ENCODE measurements at regions not wholly inside any gene's neighbourhood (a gene's known extent, or its start where the extent isn't known, plus 50 kb on each side); places are given as distances from the start of the nearest gene placed in this dataset.

- H3K9me3 ChIP-seq (ENCODE audit: insufficient read depth, low read length) = no peaks in the 10 kb centered on the region
- H3K27me3 ChIP-seq (ENCODE audit: low read length) = no peaks in the 10 kb centered on the region
- no peaks in the 10 kb centered on the region for H3K79me2 ChIP-seq (ENCODE audit: insufficient read depth, low read length)
- H3K9me2 ChIP-seq (replicated peaks; ENCODE audit: insufficient read depth, low read length) = no peaks in the 10 kb centered on the region
- no peak overlapping the region for H3K4me2 ChIP-seq (ENCODE audit: low read depth, low read length, poor library complexity, severe bottlenecking)
- no peak overlapping the region for H2AFZ ChIP-seq (ENCODE audit: low read depth, low read length, severe bottlenecking)
- H3K36me3 ChIP-seq (ENCODE audit: low read length) = no peaks in the 10 kb centered on the region
- no peaks in the 10 kb centered on the region for H4K20me1 ChIP-seq (ENCODE audit: low read depth, low read length)
- no peaks in the 10 kb centered on the region for H3F3A ChIP-seq (ENCODE audit: insufficient read depth)
- no peak overlapping the region for H3K27ac ChIP-seq (ENCODE audit: low read depth, low read length)
- H3K4me3 ChIP-seq (ENCODE audit: insufficient read depth, low read length, poor library complexity, severe bottlenecking) = no peak overlapping the region
- H3K9ac ChIP-seq (ENCODE audit: low read length) = no peak overlapping the region
- TF ChIP-seq, protein P1, sequence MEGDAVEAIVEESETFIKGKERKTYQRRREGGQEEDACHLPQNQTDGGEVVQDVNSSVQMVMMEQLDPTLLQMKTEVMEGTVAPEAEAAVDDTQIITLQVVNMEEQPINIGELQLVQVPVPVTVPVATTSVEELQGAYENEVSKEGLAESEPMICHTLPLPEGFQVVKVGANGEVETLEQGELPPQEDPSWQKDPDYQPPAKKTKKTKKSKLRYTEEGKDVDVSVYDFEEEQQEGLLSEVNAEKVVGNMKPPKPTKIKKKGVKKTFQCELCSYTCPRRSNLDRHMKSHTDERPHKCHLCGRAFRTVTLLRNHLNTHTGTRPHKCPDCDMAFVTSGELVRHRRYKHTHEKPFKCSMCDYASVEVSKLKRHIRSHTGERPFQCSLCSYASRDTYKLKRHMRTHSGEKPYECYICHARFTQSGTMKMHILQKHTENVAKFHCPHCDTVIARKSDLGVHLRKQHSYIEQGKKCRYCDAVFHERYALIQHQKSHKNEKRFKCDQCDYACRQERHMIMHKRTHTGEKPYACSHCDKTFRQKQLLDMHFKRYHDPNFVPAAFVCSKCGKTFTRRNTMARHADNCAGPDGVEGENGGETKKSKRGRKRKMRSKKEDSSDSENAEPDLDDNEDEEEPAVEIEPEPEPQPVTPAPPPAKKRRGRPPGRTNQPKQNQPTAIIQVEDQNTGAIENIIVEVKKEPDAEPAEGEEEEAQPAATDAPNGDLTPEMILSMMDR (IDR thresholded peaks at IDR 0.05; ENCODE audit: insufficient read depth, low read length, poor library complexity, severe bottlenecking) = no peak
- TF ChIP-seq EZH2phosphoT487 (conservative IDR thresholded peaks at IDR 0.05; ENCODE audit: low read length) = no peak
These were observed 54.1 kb upstream of the KLF7 start for GRCh38 chr2:207219676-207220501.

- Histone ChIP-seq H3K4me3 (ENCODE audit: insufficient read depth, low read length, poor library complexity, severe bottlenecking) (no peak overlapping the region), H3K27ac (ENCODE audit: low read depth, low read length) (no peak overlapping the region), H3K36me3 (ENCODE audit: low read length) (no peaks in the 10 kb centered on the region), H3K9ac (ENCODE audit: low read length) (no peak overlapping the region), H3K9me3 (ENCODE audit: insufficient read depth, low read length) (no peaks in the 10 kb centered on the region), H3K9me2 (replicated peaks; ENCODE audit: insufficient read depth, low read length) (no peaks in the 10 kb centered on the region), H3K79me2 (ENCODE audit: insufficient read depth, low read length) (no peaks in the 10 kb centered on the region), H2AFZ (ENCODE audit: low read depth, low read length, severe bottlenecking) (no peak overlapping the region), H3F3A (ENCODE audit: insufficient read depth) (no peaks in the 10 kb centered on the region), H4K20me1 (ENCODE audit: low read depth, low read length) (no peaks in the 10 kb centered on the region), H3K4me2 (ENCODE audit: low read depth, low read length, poor library complexity, severe bottlenecking) (no peak overlapping the region), H3K27me3 (ENCODE audit: low read length) (no peaks in the 10 kb centered on the region)
- TF ChIP-seq EZH2phosphoT487 (conservative IDR thresholded peaks at IDR 0.05; ENCODE audit: low read length) = no peak
- TF ChIP-seq, protein P1 (IDR thresholded peaks at IDR 0.05; ENCODE audit: insufficient read depth, low read length, poor library complexity, severe bottlenecking) = no peak
These were observed 56.0 kb upstream of the KLF7 start for GRCh38 chr2:207221731-207222130.

DNA sequence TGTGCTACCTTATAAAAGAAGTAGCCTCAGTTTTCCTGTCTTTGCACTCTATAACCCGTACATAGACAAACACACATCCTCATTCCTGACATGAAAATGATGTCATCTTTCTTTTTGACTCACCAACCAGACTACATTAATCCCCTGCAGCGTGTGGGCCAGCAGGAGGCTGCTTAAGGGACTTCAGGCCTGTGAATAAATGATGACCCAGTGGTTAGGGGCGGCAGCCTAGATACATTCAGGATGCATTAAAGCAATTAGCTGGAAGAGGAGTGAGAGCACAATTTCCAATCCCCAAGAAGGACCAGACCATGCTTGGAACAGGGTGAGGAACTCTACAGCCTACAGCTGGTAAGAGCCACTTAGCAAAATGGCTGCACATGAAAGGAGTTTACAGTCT is 57.3 kb upstream of the KLF7 start:
- Histone ChIP-seq H3K9me2 (replicated peaks; ENCODE audit: insufficient read depth, low read length) (no peaks in the 10 kb centered on the region), H3K9me3 (ENCODE audit: insufficient read depth, low read length) (no peaks in the 10 kb centered on the region)

More for the DNA sequence above, 57.3 kb upstream of the KLF7 start:
- Histone ChIP-seq H4K20me1 (ENCODE audit: low read depth, low read length) (no peaks in the 10 kb centered on the region), H3K4me2 (ENCODE audit: low read depth, low read length, poor library complexity, severe bottlenecking) (no peak overlapping the region), H3K4me3 (ENCODE audit: insufficient read depth, low read length, poor library complexity, severe bottlenecking) (no peak overlapping the region), H3F3A (ENCODE audit: insufficient read depth) (no peaks in the 10 kb centered on the region), H3K79me2 (ENCODE audit: insufficient read depth, low read length) (no peaks in the 10 kb centered on the region), H2AFZ (ENCODE audit: low read depth, low read length, severe bottlenecking) (no peak overlapping the region), H3K9ac (ENCODE audit: low read length) (no peak overlapping the region), H3K36me3 (ENCODE audit: low read length) (no peaks in the 10 kb centered on the region), H3K27ac (ENCODE audit: low read depth, low read length) (no peak overlapping the region), H3K27me3 (ENCODE audit: low read length) (no peaks in the 10 kb centered on the region)
- TF ChIP-seq, protein P1 (IDR thresholded peaks at IDR 0.05; ENCODE audit: insufficient read depth, low read length, poor library complexity, severe bottlenecking) = no peak
- no peak for TF ChIP-seq EZH2phosphoT487 (conservative IDR thresholded peaks at IDR 0.05; ENCODE audit: low read length)

All from SU-DHL-6 (cell line).